Tongue (tissue), 1 donor: ENCODE measurements at regions not wholly inside any gene's neighbourhood (a gene's known extent, or its start where the extent isn't known, plus 50 kb on each side); places are given as distances from the start of the nearest gene placed in this dataset.
"Not testable (repeated sequence)": the region's sequence is repeated elsewhere in the genome, so short reads cannot be mapped to it uniquely, and the experiment has no call there.

ENCODE experiments used
- DNase-seq: peaks from one replicate; pipeline ENCODE4 v3.0.0-alpha.2; 2015

DNA sequence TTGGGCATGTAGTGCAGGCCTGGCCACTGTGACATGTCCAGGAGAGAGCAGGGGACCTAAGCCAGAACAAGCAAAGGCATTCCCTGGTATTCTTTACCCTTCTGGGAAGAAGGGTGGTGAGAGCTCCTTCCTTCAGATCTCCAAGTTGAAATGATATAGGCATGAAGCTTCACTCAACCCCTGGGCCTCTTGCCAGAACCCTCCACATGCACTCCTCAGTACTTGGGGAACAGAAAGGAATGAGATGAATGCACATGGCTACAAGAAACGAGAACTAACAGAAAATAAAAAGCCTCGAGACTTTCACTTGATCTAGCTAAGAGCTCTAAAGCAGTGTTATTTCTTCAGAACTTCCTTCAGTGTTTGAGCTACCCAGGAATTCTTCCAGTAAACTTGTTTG is 262.2 kb downstream of the ETV1 start:
- DNase-seq: no peak

DNA sequence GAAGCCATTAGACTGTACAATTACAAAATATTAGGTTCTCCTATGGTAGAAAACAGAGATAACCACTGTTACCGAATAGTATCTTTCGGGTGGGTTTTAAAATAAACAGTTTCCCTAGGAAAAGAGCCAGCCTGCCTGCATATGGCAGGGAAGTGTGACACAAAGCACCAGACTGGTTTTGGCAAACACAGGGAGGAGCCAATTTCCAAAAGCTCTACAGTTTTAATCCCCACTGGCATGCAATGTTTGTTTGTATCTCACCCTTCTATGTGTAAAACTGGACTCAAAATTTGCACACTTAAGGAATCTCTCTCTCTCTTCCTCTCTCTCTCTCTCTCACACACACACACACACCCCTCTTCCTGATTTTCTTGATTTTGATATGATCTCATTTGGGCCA is 261.7 kb downstream of the ETV1 start:
- DNase-seq: no peak

DNA sequence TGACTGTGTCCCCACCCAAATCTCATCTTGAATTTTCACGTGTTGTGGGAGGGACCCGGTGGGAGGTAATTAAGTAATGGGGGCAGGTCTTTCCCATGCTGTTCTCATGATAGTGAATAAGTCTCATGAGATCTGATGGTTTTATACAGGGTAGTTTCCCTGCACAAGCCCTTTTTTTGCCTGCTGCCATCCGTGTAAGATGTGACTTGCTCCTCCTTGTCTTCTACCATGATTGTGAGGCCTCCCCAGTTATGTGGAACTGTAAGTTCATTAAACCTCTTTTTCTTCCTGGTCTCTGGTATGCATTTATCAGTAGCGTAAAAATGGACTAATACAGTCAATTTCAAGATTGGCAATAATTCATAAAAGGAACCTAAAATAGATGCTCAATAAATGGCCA is 261.0 kb downstream of the ETV1 start:
- not testable (repeated sequence) for DNase-seq

DNA sequence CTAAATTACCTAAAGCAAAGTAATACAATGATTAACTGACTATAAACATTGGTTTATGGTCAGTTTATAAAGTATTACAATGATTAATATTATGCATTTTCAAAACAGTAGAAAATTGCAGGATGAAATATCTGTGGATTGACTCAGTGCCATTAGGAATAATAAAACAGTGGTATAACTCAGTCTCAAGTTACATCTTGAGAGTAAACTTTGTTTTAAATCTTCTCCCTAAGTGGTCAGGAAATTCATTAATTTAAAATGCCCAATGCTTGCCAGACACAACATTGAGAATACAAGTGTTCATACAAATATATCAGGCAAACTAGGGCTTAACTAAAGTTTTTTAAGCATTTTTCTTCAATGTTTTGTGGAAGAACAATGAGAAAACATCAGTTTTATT is 257.8 kb downstream of the ETV1 start:
- DNase-seq: no peak

DNA sequence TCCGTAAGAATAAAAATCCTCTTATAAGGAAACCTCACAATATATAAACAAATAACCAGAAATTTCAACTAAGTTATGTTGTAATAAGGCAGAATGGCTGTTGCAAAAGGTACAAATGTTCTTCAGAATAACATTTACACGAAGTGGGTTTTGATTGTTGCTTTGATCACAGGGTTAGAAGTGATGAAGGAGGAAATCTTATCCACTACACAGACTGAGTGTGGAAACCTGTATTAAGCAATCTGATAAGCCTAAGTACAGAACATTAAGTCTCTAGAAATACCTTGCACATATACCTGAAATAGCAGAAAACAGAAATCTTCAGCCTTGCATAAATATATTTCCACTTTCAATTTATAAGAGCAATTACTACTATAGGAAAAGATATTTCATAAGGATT is 251.9 kb downstream of the ETV1 start:
- no peak for DNase-seq

DNA sequence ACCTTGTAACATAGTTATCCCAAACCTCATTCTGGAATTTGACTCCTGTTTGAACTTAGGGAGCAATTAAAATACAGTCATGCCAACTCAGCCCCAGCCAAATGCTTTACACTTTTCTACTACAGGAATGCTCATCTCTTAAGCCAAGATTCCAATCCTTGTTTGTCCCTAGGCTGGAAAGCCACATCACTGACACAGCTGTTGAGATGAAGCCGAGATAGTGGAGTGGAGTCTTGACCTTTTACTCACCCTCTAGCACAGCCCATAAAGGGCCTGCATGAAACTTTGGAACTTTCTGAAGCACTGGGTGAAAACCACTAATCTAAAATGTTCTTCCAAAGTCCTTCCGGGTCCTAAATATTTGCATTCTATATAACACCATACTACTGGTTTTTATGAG is 247.3 kb downstream of the ETV1 start:
- DNase-seq: peak; percentile 63

DNA sequence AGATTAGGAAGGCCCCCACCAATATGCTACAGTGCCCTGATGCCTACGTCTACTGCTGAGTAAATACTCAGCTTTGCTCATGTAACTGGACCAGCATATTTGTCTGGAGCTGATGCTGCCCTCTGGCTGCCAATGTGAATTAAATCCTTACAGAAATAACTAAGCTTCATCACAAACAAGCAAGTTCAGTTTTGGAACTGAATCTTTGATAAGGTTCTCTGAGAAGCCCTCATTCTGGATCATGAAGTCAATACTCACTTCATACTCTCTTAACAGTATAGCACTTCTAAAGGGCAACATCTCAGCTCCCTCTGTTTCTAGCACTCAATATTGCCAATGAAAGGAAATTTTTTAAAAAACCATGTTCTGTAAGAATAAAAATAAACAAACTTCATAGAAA is 246.7 kb downstream of the ETV1 start:
- peak; percentile 75 for DNase-seq

DNA sequence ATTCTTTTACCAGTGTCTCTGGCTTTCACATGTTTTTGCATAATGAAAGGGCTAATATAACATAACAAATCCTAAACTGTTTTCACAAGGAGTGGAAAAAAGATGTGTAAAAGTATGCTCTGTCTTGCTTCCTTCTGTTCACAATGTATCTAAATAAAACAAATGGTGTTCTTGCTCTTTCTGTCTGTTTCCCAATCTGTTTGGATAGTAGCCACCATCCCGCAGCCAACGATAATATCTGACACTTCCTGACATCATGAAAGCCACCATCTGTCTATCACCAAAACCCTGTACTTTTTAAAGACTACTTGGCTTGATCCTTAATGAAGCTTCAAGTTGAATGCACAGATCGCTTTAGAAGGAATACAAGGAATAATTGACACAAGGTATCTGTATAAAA is 246.2 kb downstream of the ETV1 start:
- DNase-seq: peak; percentile 7

DNA sequence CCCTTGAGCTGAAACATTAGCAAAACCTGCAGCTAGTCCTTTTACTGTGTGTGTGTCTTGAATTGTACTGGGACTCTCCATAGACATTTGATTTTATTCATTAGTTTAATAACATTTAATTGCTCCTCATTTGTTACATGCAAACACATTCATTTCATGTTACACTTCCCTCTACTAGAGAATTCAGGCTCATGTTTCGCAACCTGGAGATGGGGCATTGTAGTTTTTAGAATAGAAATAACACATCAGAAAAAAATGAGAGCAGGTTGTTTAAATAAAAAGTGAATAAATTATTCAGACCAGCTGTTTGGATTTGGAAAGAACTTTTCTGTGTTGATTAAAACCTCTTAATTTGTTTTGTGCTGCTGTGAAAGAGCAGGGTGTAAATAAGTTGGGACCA is 243.9 kb downstream of the ETV1 start:
- no peak for DNase-seq

DNA sequence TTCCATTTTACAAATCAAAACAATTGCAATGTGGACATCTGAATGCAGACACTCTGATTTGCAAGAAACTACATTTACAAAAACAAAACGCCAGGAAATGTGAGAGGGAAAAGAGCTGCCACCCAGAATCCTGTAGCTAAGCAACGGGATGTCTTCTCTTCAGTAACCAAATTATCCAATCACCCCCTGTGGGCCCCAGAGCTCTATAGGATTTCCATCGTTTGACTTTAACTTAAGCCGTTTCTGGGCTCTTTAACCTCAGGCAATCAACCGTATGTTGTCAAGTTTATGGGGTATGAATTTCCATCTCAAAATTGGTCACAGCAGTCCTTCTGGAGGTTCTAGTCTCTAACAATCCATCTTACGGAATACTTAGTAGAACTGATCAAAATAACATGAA is 240.5 kb downstream of the ETV1 start:
- DNase-seq: no peak

DNA sequence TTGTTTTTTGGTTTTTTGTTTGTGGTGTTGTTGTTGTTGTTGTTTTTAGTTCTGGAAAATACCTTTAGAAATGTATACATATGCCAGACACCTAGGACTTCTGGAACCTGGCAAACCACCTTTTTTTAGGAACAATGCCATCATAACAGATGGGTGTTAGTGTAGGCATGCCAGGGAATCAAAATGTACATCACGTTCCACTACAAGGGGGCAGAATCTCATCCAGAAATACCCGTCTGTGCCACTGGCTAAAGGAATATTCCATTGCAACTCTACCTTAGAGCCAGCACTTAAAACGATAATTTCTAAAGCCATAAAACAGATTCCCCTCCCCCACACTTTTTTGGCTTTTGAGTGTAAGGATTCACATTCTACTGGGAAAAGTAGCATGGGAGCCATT is 239.8 kb downstream of the ETV1 start:
- no peak for DNase-seq

DNA sequence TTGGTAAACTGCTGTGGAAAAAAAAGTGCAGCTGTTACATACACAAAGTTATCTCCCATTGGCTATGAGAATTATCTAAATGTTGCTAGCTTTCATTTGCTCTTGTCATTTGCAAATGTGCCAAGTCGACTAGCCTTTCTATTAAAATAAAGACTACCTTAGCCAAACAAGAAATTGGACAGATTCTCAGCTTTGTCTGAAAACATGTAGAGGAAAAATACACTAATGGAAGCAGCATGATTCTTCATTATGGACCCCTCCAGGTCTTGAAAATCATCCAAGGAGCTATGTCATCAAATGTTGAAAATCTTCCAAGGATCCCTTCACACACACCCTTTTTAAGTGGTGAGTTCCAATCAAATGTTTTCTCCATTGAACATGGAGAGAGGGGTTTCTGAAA is 237.7 kb downstream of the ETV1 start:
- DNase-seq: no peak

DNA sequence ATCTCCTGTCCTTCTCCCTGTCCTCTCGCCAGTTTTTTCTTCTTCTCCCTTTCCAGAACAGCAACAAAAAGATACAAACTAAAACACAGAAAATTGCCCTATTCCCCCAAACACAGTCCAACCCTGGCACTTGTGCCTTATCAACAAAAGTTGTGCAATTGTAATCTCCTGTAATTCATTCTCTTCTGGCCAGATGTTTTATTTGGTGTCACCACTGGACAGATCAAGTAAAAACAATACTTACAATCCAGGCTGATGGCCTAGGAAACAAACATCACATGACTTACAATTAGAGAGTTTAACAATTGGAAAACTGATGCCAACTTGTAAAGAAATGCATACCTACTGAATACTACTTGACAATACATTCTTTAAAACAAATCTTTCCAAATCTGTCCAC is 231.6 kb downstream of the ETV1 start:
- no peak for DNase-seq

DNA sequence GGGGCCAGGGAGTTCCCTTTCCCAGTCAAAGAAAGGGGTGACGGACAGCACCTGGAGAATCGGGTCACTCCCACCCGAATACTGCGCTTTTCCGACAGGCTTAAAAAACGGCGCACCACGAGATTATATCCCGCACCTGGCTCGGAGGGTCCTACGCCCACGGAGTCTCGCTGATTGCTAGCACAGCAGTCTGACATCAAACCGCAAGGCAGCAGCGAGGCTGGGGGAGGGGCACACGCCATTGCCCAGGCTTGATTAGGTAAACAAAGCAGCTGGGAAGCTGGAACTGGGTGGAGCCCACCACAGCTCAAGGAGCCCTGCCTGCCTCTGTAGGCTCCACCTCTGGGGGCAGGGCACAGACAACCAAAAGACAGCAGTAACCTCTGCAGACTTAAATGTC is 223.6 kb downstream of the ETV1 start:
- DNase-seq: not testable (repeated sequence)

DNA sequence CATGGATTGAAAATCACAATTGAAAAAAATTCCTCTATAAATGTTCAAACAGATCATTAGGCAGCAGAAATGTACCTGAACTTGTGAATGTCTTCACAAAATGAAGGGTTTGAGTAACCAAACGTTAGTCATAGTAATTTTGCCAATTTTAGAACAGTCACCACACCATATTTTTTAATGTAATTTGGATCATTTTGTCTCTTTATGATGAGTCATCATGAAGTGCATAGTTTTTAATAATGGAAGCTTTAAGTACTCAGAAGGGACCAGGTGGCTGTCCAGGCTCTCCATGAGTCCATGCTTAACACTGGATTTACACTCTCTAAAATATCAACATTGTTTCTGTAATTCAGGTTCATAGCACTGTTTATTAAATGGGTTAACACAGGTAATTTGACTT is 219.2 kb downstream of the ETV1 start:
- DNase-seq: no peak

DNA sequence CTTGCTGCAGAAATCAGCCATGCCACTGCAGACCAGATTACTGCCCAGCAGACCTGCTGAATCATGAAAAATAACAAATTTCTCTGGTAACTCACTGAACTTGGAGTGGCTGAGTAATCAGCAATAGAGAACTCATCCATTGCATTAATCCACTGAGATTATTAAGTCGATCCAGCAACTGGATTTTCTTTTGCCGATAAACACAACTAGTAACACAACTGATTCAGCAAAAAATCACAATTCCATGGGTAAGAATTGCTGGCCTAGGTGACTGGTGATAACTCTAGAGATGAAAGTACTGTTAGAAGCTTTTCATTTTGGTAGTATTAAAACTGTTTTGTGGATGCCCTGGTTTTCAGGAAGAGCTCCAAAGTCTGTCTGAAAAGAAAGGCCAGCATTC is 214.5 kb downstream of the ETV1 start:
- DNase-seq: no peak

DNA sequence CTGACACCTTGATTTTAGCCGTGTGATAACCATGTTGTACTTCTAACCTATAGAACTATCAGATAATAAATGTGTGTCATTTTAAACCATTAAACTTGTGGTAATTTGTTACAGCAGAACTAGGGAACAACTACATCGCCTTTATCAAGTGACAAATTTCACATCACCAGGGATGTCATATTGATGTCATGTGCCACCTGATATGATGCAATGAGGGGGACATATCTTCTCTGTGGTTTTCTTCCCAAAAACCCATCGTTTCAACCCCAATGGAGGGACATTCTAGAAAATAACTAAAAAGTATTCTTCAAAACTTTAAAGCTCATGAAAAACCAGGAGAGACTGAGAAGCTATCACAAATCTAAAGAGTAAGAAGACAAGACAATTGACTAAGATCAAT is 212.2 kb downstream of the ETV1 start:
- no peak for DNase-seq

DNA sequence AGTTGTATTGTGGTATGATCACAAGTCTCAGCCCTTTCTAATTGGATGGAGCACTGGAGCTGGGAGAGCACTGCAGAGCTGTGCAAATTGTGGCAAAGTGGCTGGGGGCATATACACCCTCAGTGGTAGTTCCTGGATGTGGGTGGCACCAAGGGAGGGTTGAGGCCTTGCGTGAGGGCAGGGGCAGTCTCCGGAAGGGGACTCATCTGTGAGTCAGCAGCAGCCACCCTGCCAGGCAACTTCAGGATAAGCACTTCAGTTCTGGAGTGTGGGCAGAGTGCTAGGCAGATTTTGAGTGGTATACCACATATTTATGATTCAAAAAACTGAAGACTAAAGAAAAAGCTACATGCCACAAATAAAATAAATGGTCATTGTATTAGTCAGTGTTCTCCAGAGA is 210.5 kb downstream of the ETV1 start:
- DNase-seq: no peak

DNA sequence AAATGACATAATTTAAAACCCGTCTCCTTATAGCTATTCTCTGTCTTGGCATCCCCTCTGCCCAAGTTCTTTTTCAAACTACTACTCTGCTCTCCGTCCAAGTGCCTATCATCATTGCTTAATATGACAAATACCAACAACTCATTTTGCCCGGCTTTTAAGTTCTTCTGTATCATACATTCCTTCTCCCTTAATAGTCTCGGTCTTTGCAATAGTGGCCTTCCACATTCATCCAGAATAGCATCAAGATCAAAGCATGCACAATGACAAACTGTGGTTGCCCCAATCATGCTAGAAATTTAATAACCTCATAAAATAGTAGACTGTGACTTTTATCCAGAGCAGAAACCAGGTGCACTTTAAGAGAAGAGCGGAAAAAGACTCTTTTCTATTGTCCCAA is 198.9 kb downstream of the ETV1 start:
- DNase-seq: no peak

DNA sequence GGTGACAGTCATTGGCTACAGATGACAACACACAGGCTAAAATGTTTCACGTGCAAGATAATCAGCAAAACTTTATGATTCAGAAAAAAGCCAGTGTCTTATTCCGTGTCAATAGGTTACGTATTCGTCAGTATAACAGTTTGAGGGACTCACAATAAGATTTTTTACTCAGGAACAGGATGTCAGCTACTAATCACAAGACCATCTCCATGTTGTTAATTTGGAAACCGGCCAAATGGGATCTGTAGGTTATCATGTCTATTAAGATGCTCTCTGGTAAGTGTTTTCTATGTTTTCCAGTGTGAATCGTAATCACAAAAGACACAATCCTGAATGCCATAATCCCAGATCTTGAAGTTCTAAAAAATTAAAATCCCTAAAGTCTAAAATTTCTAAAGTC is 197.3 kb downstream of the ETV1 start:
- DNase-seq: no peak

DNA sequence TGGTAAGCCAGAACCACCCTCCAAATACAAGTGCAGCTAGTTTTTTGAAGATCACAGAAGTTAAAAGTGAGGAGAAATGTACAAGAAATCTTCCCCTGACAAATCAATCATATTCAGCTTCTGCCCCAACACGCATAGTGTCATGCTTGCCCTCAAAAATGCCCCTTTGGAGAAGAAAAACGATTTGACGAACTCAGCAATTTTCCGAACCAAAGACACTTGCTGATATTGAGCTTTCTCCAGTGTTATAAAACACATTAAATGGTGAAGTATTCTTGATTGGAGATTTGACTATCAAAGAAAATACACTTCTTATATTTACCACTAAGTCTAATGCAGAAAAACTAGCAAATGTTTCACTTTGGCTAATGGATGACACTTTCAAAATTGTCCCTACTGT is 195.5 kb downstream of the ETV1 start:
- no peak for DNase-seq

DNA sequence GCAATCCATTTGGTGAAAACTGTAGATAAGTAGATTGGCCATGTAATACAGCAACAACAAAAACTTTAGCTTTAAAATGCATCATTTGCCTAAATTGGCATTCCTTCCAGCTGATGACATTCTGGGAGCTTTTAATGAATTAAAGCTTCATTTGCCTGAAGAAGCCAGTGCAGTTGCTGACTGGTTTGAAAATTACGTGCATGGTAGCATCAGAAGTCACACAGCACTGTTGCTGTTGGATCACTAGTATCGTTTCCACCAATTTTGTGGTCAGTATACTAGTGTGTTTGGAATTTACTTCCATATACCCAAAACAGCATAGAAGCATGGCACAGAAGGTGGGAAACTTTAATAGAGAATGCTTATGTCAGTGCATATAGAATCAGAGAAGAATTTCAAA is 194.9 kb downstream of the ETV1 start:
- DNase-seq: no peak

DNA sequence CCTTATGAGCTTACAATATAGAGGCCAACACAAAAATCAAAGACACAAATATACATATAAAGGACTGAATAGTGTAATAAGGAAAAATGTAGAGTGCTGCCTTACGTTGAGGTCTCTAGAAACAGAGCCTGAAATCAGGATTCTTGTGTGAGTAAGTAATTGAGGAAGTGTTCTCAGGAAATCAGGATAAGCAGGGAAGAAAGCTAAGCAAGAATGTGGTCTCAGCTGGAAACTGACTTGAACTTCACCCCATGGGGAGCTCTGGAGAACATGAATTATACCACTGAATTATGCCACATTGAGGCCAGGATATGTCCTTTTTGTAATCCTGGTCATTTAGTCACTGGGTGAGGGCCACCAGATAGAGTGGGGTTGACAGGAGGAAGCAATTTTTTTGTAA is 191.9 kb downstream of the ETV1 start:
- no peak for DNase-seq

DNA sequence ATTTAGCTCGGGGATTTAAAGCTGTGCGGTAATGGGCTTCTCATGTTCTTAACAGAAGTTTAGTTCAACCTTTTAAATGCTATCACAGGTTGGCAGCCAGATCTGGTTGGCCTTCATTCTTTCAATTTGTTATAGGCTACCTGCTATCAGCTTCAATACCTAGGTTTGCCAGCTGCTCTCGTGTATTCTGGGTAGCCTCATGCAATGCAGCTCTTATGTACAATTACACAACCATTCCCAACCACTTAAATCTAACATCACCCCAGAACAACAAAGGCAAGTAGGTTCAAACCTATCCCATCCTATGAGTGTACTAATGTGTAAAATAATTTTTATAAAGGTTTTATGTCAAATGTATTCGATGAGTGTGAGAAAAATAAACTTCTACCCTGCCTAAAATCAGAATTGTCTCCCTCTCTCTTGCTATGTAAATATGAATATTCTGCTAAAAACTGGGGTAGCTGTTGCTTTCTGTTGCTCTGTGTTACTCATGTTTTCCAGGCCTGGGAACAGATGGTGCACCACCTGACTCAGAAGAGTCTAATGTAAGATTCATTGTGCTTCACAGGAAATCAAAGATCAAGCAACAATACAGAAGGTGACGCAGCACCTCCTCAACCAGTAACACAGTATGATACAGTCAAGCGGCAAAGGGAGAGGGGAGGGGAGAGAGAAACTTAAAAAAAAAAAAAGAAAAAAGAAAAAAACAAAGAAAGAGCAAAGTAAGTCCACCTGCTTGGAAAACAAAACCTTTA is 188.6 kb downstream of the ETV1 start:
- peak; percentile 5 for DNase-seq

DNA sequence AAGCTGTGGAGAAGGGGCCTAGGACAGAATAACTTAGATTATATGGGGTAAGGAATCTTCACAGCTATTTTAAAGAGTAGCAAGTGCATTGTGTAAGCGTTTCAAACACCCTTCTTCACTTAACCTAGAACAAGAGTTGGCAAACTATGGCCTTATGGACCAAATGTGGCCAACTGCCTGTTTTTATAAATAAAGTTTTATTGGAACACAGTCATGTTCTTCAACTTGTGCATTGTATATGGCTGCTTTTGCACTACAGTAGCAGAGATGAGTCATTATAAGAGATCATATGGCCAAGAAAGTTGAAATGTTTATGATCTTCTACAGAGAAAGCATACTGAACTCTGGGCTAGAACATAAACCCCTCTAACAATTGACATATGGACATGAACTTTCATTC is 187.8 kb downstream of the ETV1 start:
- no peak for DNase-seq
